GM12865 (cell line): ENCODE measurements at regions not wholly inside any gene's neighbourhood (a gene's known extent, or its start where the extent isn't known, plus 50 kb on each side); places are given as distances from the start of the nearest gene placed in this dataset.

Experiments used
- DNase-seq: peaks from one replicate; pipeline ENCODE4 v3.0.0; 2010; ENCODE audit warnings: low read depth
- H3K4me3 ChIP-seq: 2 replicates; pipeline ENCODE4 v1.5.1; 2011; ENCODE audit warnings: mild to moderate bottlenecking, low read depth, low read length, control low read depth
- TF ChIP-seq, protein P1 (sequence below): IDR thresholded peaks from 2 replicates; pipeline ENCODE4 v1.5.1; 2011; ENCODE audit warnings: low read length, control low read depth, low read depth, inconsistent platforms; ENCODE audit not compliant: insufficient read depth; ENCODE audit errors: missing control alignments

DNA sequence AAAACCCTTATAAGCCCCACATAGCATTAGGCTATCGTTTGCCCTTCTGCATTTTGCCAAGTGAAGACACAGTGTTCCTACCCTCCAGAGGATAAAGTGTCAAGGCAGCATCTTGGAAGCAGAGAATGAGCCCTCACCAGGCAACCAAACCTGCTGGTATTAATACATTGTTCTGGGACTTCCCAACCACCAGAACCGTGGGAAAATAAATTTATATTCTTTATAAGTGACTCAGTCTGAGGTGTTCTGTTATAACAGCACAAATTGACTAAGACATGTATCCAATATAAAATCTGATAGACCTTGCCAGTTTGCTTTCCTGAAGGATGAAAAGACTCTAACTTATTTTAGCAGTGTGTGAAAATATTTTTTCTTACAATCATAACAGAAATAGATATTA lies 792.5 kb upstream of the LRRC4C start:
- H3K4me3 ChIP-seq, result no peak overlapping the region
- TF ChIP-seq, protein P1, sequence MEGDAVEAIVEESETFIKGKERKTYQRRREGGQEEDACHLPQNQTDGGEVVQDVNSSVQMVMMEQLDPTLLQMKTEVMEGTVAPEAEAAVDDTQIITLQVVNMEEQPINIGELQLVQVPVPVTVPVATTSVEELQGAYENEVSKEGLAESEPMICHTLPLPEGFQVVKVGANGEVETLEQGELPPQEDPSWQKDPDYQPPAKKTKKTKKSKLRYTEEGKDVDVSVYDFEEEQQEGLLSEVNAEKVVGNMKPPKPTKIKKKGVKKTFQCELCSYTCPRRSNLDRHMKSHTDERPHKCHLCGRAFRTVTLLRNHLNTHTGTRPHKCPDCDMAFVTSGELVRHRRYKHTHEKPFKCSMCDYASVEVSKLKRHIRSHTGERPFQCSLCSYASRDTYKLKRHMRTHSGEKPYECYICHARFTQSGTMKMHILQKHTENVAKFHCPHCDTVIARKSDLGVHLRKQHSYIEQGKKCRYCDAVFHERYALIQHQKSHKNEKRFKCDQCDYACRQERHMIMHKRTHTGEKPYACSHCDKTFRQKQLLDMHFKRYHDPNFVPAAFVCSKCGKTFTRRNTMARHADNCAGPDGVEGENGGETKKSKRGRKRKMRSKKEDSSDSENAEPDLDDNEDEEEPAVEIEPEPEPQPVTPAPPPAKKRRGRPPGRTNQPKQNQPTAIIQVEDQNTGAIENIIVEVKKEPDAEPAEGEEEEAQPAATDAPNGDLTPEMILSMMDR, result no peak
- DNase-seq, result no peak

DNA sequence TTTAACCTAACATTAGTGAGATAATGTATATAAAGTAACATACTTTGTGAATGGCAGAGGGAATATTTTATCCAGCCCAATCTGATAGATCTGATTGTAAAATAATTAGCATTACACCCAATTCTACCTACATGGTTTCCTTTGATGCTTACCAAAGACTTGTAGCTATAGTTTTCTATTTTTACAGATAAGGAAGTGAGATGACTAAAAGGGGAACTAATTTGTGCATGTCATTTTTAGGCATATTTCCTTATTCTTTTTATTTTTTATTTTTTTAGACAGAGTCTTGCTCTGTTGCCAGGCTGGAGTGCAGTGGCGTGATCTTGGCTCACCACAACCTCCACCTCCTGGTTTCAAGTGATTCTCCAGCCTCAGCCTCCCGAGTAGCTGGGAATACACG lies 793.7 kb upstream of the LRRC4C start:
- no peak for DNase-seq
- no peak overlapping the region for H3K4me3 ChIP-seq
- TF ChIP-seq, protein P1, result no peak

DNA sequence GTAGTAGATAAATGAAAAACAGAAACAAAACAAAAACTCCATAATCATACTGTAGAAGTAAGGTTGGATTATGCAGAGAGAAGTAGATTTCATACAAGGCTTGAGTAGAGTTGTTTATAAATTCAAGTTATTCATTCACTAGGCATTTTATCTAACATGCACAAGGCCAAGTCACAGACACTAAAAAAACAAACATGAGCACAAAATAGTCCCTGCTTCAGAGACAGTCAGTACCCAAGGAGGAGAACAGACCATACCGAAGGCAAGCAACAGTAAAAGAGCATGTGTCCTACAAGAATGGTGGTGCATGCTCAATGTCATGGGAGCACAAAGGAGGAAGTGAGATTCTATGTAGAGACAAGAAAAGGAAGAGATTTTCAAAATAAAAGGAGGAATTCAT lies 796.5 kb upstream of the LRRC4C start:
- no peak overlapping the region for H3K4me3 ChIP-seq
- TF ChIP-seq, protein P1, result no peak
- no peak for DNase-seq

DNA sequence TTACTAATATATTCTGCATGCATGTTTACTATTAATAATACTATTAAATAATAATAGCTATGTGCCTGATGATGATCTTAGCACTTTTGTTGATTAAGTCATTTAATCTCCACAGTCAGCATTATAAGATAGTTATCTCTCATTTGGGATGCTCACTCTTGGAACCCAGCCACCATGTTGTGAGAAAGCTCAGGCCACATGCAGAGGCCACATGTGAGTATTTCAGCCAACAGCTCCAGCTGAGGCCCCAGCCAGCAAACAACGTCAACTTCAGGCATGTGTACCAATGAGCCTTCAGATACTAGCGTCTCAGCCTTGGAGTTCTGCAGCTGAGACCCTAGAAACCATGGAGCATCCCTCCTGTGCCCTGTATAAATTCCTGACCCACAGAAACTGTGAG lies 798.1 kb upstream of the LRRC4C start:
- no peak for DNase-seq
- H3K4me3 ChIP-seq, result no peak overlapping the region
- TF ChIP-seq, protein P1, result no peak

DNA sequence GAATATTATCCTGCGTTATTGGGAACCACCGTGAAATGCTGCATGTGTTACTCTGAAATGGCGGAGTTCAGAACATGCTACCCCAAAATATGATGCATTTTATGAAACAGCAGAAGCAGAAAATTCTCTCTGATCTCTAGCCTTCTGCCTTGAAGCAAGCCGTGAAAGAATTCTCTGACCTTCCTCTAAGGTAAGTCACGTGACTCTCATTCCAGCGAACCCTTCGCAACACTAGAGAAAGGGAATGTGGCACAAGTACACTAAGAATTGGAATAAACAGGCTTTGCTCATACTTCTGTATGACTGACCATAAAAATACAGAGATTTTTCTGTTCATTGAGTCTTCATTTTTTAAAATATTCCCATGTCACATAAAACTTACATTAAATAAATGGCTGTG lies 805.6 kb upstream of the LRRC4C start:
- H3K4me3 ChIP-seq, result no peak overlapping the region
- DNase-seq, result no peak
- TF ChIP-seq, protein P1, result no peak

DNA sequence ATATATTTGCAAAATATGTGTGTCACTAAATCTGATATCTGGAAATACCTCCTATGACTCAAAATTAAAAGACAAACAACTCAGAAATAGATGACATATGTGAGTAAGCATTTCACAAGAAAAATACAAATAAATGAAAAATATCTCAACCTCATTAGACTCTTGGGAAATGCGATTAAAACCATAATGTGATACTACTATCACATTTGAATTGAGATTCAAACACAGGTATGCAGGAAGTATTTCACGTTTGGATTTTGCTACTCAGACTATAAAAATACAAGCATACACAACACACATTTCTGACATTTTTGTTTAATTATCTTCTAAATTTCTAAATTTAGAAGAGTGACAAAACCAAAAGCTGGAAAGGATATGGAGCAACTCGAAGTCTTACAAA lies 811.9 kb upstream of the LRRC4C start:
- DNase-seq, result no peak

DNA sequence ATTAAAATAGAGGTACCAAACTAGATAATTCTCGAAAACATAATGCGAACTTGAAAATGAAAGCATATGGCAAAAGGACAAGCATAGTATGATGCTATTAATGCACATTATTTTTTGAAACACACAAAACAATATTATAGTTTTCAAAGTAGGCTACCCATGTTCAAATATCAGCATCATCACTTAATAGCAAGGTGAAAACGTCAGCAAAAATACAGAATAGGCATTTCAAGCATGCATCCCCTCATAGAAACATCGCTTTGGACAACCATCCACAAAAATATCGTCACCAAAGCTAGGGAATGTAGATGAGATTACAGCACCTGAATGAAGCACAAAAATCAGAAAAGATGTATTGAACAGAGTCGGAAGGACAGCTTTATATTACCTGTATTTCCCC lies 814.5 kb upstream of the LRRC4C start:
- no peak for DNase-seq
- no peak overlapping the region for H3K4me3 ChIP-seq
- TF ChIP-seq, protein P1, result no peak

More for the DNA sequence above, 811.9 kb upstream of the LRRC4C start:
- TF ChIP-seq, protein P1, result no peak
- no peak overlapping the region for H3K4me3 ChIP-seq
